IPS-NIHi7 (cell line): ENCODE measurements at regions not wholly inside any gene's neighbourhood (a gene's known extent, or its start where the extent isn't known, plus 50 kb on each side); places are given as distances from the start of the nearest gene placed in this dataset.

Experiments used
- DNase-seq: peaks from one replicate; pipeline ENCODE4 v3.0.0; 2012; ENCODE audit warnings: mixed read lengths; ENCODE audit errors: extremely low spot score

DNA sequence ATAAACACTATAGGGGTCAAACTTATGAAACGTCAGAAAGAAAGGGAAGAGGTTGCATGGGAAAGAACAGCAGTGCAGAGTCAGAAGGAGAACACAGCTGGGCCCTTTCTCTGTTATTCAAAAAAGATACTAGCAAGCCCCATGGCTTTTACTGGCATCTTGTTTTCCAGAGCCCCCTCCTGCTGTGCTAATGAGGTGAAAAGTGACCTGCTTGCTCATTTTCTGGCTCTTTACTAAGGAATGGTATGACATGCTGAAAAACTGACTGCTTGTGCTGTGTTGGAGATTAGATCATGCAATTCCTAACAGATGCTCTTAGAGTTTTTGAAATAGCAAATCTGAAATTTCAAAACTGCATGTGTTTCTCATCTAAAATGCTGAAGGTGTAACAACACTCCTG is 541.6 kb upstream of the ALCAM start:
- DNase-seq = peak; percentile 65

DNA sequence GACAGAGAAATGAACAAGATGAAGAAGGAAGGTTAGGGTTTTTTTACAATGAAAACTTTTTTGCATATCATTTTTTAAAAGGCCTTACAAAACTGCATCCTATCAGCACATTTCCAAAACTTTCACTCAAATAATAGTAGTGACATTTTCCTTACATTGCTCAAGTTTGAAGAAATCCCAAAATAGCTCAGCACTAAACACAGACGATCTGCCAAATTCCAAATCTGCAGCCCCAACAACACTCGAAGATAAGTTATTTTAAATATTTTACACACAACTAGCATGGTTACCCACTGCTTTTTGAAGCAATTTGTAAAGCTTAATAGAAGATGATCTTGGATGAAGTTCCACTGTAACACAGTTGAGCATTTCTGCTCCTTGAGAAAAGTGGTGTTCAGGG is 535.6 kb upstream of the ALCAM start:
- no peak for DNase-seq

DNA sequence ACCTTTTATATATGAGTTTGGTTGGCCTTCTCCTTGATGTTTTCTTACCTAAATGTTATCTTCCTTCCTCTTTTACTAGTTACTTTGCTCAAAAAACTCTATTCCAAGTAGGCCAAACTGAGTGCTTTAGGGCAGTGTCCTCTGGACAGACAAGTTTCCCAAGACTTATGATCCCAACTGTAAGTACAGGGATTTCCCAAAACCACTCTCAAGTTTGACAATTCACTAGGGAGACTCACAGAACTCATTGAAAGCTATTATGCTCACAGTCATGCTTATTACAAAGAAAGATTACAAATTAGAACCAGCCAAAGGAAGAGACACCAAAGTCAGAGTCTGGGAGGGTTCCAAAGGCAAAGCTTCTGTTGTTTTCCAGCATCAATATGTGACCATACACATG is 534.2 kb upstream of the ALCAM start:
- no peak for DNase-seq

DNA sequence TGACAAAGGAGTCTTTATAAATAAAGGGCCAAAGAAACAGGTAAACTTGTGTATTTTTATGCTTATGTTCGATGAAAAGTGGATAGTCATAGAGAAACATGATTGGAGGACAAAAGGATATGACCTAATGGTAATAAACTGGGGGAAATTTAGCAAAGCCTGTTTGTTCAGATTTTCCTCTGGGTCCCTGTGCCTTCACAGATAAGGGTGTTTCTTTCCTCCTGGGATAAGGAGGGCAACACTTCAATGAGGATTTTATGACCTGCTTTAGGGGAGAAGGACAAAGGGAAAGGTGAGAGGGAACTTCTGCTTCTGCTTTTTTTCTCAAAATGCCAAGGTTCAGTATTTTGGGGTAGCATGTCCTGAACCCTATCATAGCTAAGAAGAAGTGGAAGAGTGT is 531.3 kb upstream of the ALCAM start:
- DNase-seq = no peak

DNA sequence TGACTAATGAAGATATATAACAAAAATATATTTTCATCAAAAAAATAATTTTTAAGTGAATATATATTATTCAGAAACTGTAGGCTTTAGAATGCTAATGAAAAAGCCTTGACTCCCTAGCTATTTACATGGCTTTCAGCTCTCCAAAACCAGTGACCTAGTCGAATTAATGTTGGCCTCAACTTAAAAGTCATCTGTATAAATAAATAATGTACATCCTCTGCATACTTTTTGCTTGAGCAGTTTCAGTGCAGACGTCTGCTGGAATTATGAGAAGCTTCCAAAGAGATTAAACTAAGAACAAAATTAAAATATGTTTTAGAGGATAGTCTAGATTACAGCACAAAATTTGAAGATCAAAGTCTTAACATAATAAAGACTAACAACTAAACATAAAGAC is 520.4 kb upstream of the ALCAM start:
- no peak for DNase-seq

DNA sequence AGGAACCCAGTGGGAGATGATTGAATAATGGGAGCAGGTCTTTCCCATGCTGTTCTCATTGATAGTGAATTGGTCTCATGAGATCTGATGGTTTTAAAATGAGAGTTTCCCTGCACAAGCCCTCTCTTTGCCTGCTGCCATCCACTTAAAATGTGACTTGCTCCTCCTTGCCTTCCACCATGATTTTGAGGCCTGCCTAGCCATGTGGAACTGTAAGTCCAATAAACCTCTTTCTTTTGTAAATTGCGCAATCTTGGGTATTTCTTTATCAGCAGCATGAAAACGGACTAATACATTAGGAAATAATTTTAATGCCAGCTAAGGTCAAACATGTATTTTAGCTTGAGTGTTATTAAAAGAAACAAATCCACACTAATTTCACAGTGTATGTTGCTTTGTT is 517.6 kb upstream of the ALCAM start:
- no peak for DNase-seq

DNA sequence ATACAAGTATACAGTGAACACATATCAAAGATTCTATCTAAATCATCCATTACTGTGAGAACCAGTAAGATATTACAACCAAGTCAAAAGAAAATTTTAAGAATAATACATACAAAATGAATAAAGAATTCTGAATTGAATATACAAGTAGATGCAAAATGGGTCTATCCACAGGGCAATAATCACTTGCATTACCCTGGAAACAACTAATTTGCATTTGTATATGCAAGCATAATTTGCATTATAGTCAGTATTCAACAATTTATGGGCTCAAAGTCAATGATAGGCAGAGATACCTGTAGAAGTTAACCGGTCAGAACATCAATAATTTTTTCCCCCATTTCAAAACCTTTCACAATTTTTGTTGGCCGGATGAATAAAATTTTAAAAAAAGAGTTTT is 512.2 kb upstream of the ALCAM start:
- no peak for DNase-seq

DNA sequence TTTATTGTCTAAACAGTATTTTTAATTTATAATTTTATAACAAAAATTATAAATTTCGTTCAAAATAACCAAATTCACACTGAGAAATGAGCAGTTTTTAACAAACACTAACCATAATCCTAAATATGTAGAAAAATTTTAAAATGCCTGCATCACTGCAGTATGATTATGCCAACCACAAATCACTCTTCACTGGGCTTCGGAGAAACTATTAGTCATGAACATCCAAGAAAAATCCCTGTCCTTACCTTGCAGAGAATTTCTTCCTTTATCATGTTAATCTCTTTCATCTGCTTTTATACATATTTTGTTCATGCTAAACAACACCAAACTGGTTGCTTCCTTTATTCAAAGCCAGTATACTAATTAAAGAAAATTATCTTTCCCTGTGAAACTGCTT is 511.0 kb upstream of the ALCAM start:
- no peak for DNase-seq

DNA sequence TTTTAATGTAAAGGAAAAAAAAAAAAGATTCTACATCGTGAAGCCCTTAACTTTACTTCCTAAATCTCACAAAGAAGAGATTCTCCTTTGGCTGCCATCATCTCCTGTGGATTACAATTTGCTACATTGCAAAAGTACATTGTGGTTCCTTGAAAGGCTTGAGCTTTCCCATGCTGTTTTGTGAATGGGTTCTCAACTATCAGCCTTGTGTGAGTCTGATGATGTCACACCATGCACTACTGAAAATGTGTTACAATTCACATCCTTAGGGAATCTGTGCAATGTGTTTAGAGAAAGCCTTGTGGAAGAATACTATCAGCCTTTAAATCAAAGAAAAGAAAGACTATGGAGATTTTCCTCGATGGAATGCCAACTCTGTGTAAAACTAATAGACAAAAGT is 510.0 kb upstream of the ALCAM start:
- no peak for DNase-seq

DNA sequence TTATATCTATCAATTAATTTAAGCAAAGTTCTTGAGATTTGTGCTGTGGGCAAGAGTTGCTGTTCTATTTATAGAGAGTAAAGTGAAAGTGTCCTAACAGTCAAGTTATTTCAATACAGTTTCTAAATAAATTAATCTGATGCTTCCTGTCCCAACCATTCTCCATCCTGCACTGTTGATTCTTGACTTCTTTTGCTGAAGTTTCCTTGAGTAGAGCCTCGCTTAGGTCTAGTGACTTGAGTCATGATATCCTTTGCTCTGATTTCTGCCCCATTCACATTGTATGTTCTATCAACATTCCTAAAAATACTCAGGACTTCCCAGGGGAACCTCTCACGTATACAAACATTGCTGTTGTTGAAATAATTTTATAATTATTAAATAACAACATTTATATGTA is 498.4 kb upstream of the ALCAM start:
- DNase-seq = no peak

DNA sequence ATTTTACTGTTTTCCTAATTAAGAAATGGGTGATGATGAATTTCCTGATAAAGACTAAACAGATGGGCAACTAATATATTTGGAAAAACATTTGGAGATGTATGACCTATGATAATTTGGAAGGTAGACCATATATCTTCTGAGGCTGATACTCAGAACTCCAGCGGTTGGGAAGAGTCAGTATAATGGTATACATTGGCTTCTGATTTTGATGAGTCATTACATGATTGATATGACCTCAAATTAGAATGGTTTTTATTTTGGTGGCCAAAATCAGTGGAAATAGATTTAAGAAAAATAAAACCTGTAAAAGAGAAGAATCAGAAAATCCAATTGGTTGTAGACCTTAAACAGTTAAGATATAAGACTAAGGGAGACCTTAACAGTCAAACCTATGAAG is 496.4 kb upstream of the ALCAM start:
- no peak for DNase-seq

DNA sequence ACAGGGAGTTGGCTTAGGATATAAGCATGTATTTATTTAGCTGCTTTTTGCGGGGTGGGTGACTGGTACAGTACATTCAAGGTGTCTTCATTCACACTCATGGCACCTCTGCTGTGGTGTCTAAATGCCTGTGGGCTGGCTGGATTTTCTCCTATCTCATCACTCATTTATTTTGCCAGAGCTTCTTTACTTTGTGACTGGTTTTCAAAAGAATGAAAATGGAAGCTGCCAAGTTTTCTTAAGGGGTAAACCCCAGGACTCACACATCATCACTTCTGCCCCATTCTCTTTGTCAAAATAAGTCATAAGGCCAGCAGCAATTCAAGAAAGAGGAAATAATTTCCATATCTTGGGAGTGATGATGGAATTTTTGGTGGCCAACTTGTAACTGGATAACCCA is 493.4 kb upstream of the ALCAM start:
- no peak for DNase-seq

DNA sequence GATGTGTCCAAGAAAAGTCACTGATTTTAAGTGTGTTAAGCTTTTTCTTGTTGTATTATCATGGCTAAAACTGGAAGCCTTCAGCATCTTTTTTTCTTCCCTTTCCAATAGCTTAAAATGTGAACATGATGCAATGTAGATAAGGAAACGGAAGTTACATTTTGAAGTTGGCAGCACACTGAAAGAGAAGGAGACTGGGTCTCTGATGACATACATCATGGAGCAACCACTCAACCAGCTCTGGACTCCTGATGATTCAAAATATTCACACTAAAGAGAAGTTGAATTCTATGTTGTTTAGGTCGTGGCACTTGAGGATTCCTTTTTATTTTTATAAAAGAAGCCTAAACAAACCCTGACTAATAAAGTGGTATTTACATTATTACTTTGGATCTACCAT is 488.3 kb upstream of the ALCAM start:
- DNase-seq = no peak

DNA sequence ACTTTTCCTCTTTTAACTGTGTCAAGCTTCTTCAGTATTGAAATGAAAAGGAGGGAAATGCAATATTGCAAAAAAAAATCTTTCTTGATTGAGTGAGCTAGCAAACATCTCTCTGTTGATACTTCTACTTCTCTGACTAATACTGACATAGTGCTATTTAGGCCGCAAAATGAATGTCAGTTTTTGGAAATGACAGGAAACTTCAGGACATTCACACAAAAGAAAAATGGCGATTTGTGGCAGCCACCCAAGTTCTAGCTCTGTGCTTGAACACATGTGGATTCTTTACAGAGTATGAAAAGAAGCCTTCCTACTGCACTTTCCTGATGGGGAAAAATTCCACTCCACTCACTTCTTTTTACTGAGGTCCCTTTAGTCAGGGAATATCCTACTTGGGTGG is 486.8 kb upstream of the ALCAM start:
- no peak for DNase-seq

DNA sequence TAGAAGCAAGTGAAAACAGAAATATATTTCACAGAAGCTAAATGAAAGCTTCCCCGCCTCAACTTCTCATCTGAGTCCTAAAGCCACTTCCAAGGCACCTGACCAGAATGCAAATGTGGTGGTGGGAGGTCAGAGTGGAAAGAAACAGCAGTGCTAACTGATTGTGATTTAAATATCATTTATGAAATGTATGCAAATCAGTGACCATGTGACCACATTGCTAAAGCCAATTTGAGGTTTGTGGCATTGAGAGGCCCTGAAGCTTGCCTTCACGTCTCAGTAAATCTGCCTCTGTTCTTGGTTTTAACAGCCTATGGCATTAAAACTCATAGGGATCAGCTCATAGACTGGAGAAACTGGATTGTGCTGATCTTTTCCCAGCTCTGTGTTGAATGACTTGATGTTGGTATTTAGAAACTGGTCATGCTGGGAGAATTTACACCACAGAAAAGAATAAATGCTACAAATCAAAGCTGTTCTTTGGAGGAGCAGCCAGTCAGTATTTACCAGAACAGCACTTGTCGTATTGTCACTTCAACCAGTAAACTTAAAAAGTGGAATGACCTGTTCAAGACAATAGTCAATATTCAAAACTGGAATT is 481.4 kb upstream of the ALCAM start:
- DNase-seq = no peak

DNA sequence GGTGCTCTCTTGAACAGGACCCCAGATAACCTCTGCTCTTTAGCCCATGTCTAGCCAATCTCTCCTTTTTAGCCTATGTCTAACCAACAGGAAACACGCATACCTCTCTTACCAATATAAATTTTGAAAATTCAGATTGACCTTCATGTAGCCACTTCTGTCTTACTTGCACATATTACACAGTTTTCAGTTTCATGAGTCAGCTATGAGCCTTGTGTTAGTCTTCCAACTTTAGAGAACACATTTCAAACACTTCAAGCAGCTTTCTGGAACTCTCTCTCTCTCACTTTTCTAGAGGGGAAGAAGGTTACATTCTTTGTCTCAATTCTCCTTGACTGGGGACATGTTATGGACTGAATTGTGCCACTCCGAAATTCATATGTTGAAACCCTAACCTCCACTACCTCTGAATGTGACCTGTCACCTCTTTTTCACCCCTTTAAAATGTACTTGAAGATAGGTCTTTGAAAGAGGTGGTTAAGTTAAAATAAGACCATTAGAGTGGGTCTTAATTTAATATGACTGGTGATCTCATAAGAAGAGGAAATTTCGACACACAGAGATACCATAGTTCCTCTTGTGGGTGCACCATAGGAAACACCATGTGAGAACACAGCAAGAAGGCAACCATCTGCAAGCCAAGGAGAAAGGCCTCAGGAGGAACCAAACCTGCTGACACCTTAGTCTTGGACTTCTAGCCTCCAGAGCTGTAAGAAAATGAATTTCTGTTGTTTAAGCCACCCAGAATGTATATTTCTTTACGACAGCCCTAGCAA is 480.3 kb upstream of the ALCAM start:
- DNase-seq = no peak

DNA sequence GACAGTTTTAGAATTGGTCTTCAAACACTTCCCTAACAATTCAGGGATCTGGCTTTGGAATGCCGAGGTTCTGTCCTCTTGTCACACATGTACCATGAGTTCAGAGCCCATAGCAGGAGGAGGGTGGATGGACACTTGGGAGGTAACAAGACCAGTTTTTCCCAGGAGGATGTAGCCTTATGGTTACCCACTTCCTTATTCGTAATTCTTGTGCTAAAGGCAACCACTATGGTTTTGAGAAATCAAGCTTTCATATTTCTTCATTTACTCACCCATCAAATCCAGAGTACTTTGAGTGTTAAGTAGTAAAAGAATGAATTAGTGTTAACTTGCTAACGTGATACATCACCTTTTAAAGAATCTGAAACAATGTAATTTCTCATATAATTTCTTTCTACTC is 479.6 kb upstream of the ALCAM start:
- no peak for DNase-seq

DNA sequence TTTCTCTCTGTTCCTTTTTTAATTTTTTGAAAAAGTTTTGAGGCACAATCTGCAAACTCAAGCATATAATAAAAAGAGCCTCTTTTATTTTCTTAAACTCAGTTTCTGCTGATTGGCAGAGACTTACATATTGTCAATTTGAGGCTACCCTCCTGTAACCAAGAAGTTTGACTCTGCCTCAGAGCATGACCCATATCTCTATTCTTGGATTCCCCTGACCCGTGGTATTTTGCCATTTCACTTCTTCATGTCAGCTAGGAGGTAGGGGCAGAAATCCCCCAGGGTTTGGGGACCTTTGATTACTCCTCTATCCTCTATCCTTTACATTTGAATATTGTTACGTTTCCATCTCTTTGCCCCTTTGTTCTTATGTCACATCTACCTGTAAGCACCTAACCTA is 479.1 kb upstream of the ALCAM start:
- no peak for DNase-seq

DNA sequence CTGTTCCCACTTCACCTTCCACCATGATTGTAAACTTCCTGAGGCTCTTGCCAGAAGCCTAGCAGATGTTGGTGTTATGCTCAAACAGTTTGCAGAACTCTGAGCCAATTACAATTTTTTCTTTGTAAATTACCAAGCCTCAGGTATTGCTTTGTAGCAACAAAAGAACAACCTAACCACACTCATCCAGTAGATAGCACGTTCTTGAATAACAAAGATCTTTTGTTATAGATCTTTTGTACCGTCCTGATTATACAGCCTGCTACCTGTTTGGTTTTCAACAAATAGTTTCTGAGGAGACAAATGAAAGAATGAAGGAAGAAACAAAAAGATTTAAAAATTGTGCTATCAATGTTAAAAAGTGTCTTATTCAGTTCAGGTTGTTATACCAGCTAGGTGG is 474.7 kb upstream of the ALCAM start:
- DNase-seq = no peak

DNA sequence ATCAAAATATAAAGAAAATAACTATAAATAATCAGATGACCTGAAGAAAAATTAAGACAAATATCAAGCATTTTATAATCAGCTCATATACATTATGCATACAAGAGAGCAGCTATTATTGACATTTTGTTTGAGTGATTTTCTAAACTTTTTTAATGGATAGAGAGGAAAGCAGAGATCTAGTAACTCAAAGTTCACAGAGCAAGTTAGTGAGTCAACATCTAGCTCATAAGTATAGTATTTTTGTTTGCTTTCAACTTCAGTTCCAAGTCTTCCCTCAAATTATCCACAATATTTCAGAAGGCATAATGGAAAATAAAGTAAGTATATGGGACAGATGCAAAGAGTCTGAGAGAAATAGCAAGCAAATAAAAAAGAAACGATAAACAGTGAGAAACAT is 470.1 kb upstream of the ALCAM start:
- no peak for DNase-seq

DNA sequence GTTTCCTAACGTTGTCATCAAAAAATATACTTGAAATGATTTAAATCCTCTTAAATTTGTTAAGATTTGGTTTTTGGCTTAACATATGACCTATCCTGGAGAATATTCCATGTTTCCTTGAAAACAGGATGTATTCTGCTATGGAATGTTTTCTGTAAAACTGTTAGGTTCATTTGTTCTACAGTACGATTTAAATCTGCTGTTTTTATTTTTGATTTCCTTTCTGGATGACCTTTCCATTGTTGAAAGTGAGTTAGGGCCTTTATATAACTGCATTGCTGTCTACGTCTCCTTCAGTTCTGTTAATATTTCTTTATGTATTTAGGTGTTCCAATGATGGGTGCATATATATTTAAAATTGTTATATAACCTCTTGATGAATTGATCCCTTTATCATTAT is 465.3 kb upstream of the ALCAM start:
- no peak for DNase-seq

DNA sequence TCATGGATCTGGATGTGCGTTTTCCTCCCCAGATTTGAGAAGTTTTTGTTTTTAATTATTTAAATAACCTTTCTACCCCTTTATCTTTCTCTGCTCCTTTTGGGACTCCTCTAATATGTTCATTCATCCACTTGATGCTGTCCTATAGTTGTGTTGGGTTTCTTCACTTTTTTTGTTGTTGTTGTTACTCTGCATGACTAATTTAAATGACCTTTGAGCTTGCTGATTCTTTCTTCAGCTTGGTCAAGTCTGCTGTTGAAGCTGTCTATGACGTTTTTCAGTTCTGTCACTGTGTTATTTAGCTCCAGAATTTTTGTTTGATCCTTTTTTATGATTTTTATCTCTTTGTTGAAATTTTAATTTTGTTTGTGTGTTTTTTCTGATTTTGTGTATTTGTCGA is 463.6 kb upstream of the ALCAM start:
- DNase-seq = no peak

DNA sequence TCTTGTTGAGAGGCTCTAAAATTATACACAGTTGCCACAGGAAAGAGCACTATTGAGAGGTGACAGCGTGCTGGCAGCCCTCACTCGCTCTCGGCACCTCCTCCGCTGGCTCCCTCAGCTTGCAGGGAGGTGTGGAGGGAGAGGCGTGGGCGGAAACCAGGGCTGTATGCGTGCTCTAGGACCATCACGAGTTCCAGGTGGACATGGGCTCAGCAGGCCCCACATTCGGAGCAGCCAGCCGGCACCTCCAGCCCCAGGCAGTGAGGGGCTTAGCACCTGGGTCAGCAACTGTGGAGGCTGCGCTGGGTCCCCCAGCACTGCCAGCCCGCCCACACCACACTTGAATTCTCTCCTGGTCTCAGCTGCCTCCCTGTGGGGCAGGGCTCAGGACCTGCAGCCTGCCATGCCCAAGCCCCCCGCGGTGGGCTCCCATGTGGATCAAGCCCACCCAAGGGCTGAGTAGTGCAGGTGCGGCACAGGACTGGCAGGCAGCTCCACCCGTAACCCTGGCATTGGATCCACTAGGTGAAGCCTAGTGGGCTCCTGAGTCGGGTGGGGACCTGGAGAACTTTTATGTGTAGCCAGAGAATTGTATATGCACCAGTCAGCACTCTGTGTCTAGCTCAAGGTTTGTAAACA is 460.6 kb upstream of the ALCAM start:
- DNase-seq = no peak

DNA sequence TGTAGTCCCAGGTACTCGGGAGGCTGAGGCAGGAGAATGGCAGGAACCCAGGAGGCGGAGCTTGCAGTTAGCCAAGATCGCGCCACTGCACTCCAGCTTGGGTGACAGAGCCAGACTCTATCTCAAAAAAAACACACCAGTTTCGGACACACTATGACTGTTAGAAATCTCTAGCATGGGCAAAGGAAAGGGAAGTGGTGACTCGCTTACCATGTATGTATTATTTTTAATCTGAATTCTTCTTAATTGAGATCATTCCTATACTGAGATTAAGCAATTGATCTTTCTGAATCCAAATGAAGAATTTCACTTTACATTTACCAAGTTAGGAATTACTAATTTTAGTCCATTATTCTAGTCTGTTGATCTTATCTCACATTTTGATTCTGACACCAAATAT is 459.2 kb upstream of the ALCAM start:
- no peak for DNase-seq
